ENCODE measurements at regions not wholly inside any gene's neighbourhood (a gene's known extent, or its start where the extent isn't known, plus 50 kb on each side); places are given as distances from the start of the nearest gene placed in this dataset.
"Not testable (repeated sequence)": the region's sequence is repeated elsewhere in the genome, so short reads cannot be mapped to it uniquely, and the experiment has no call there.

- FAIRE-seq (peak; percentile 93), DNase-seq (ENCODE audit: insufficient read length, low spot score) (peak; percentile 26)
- no peak for TF ChIP-seq POLR2A (IDR thresholded peaks at IDR 0.05; ENCODE audit: low read depth, low read length)
Observed at GRCh38 chr5:123708074-123708806, 196.3 kb downstream of the CSNK1G3 start.

GRCh38 chr5:123706531-123706930 is 194.6 kb downstream of the CSNK1G3 start:
- FAIRE-seq (no peak), DNase-seq (ENCODE audit: insufficient read length, low spot score) (no peak)
- no peak for TF ChIP-seq POLR2A (IDR thresholded peaks at IDR 0.05; ENCODE audit: low read depth, low read length)

GRCh38 chr5:123705741-123706140 is 193.8 kb downstream of the CSNK1G3 start:
- FAIRE-seq, result no peak

GRCh38 chr5:123701511-123702200 is 189.7 kb downstream of the CSNK1G3 start:
- FAIRE-seq, result no peak
- no peak for DNase-seq (ENCODE audit: insufficient read length, low spot score)
- TF ChIP-seq POLR2A (IDR thresholded peaks at IDR 0.05; ENCODE audit: low read depth, low read length), result no peak

More at GRCh38 chr5:123705741-123706140, 193.8 kb downstream of the CSNK1G3 start:
- no peak for TF ChIP-seq POLR2A (IDR thresholded peaks at IDR 0.05; ENCODE audit: low read depth, low read length)
- no peak for DNase-seq (ENCODE audit: insufficient read length, low spot score)

GRCh38 chr5:123700624-123701287 is 188.8 kb downstream of the CSNK1G3 start:
- DNase-seq (ENCODE audit: insufficient read length, low spot score) (peak; percentile 32), FAIRE-seq (peak; percentile 91)
- no peak for TF ChIP-seq POLR2A (IDR thresholded peaks at IDR 0.05; ENCODE audit: low read depth, low read length)

- no peak for FAIRE-seq
Observed at GRCh38 chr5:123699571-123699970, 187.6 kb downstream of the CSNK1G3 start.

GRCh38 chr5:123698937-123699336 is 187.0 kb downstream of the CSNK1G3 start:
- FAIRE-seq; DNase-seq (ENCODE audit: insufficient read length, low spot score): not testable (repeated sequence)

More at GRCh38 chr5:123699571-123699970, 187.6 kb downstream of the CSNK1G3 start:
- TF ChIP-seq POLR2A (IDR thresholded peaks at IDR 0.05; ENCODE audit: low read depth, low read length), result no peak
- no peak for DNase-seq (ENCODE audit: insufficient read length, low spot score)

- no peak for FAIRE-seq
Observed at GRCh38 chr5:123696921-123697341, 185.0 kb downstream of the CSNK1G3 start.

GRCh38 chr5:123690821-123691220 is 178.8 kb downstream of the CSNK1G3 start:
- FAIRE-seq (no peak), DNase-seq (ENCODE audit: insufficient read length, low spot score) (no peak)
- TF ChIP-seq POLR2A (IDR thresholded peaks at IDR 0.05; ENCODE audit: low read depth, low read length), result no peak

More at GRCh38 chr5:123696921-123697341, 185.0 kb downstream of the CSNK1G3 start:
- no peak for TF ChIP-seq POLR2A (IDR thresholded peaks at IDR 0.05; ENCODE audit: low read depth, low read length)
- no peak for DNase-seq (ENCODE audit: insufficient read length, low spot score)

- DNase-seq (ENCODE audit: insufficient read length, low spot score) (no peak), FAIRE-seq (no peak)
- no peak for TF ChIP-seq POLR2A (IDR thresholded peaks at IDR 0.05; ENCODE audit: low read depth, low read length)
Observed at GRCh38 chr5:123681061-123681460, 169.1 kb downstream of the CSNK1G3 start.

GRCh38 chr5:123673107-123673506 is 161.1 kb downstream of the CSNK1G3 start:
- no peak for TF ChIP-seq POLR2A (IDR thresholded peaks at IDR 0.05; ENCODE audit: low read depth, low read length)
- DNase-seq (ENCODE audit: insufficient read length, low spot score) (no peak), FAIRE-seq (no peak)

- FAIRE-seq, result no peak
- no peak for TF ChIP-seq POLR2A (IDR thresholded peaks at IDR 0.05; ENCODE audit: low read depth, low read length)
Observed at GRCh38 chr5:123671711-123672456, 159.9 kb downstream of the CSNK1G3 start.

GRCh38 chr5:123671042-123671441 is 159.1 kb downstream of the CSNK1G3 start:
- FAIRE-seq (no peak), DNase-seq (ENCODE audit: insufficient read length, low spot score) (no peak)
- TF ChIP-seq POLR2A (IDR thresholded peaks at IDR 0.05; ENCODE audit: low read depth, low read length), result no peak

More at GRCh38 chr5:123671711-123672456, 159.9 kb downstream of the CSNK1G3 start:
- no peak for DNase-seq (ENCODE audit: insufficient read length, low spot score)
